ENCODE measurements at regions not wholly inside any gene's neighbourhood (a gene's known extent, or its start where the extent isn't known, plus 50 kb on each side); places are given as distances from the start of the nearest gene placed in this dataset.

DNA sequence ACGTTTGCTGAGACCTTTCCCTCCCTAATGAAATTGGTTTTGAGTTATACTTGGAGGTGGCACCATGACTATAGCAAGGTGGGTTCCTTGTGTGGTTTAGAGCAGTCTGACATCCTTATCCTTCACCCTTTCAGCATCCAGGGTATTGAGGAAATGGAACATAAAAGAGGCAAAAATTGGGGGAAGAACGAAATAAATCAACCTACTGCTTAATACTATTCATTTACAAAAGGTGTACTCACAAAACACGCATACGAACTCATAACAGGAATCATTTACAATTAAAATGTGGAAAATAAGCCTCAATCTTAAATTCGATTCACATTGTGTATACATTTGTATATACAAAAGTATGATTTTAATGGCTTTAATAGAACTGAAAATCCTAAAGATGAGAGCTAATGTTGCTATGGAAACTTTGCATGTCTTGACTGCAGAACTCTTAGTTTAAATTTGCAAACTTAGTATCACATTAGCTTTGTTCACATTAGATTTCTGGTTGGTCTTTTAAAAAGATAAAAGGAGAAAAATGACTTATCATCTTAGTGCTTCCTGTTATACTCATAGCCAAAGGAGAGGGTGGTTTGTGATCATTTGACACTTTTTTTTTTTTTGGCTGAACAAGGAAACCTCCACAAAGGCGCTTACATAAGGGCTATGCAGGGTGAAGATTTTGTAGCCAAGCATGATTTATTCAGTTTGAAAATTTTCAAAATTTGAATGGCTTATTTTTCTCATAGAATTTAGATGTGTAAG is 76.1 kb upstream of the ATXN1 start:
- peak overlapping the region in 1 of 4 donors; percentile 56 for H3K4me3 Mint-ChIP-seq
- H3K9me3 Mint-ChIP-seq = peaks cover 0 to 2% (median 0%) of the 10 kb centered on the region in 3 donors
- no peak overlapping the region for H3K27ac Mint-ChIP-seq
- H3K27me3 Mint-ChIP-seq = peaks cover 2% of the 10 kb centered on the region
- H3K4me1 Mint-ChIP-seq = peaks cover 0 to 12% (median 4%) of the 10 kb centered on the region in 3 donors
- H3K36me3 Mint-ChIP-seq = no peaks in the 10 kb centered on the region

DNA sequence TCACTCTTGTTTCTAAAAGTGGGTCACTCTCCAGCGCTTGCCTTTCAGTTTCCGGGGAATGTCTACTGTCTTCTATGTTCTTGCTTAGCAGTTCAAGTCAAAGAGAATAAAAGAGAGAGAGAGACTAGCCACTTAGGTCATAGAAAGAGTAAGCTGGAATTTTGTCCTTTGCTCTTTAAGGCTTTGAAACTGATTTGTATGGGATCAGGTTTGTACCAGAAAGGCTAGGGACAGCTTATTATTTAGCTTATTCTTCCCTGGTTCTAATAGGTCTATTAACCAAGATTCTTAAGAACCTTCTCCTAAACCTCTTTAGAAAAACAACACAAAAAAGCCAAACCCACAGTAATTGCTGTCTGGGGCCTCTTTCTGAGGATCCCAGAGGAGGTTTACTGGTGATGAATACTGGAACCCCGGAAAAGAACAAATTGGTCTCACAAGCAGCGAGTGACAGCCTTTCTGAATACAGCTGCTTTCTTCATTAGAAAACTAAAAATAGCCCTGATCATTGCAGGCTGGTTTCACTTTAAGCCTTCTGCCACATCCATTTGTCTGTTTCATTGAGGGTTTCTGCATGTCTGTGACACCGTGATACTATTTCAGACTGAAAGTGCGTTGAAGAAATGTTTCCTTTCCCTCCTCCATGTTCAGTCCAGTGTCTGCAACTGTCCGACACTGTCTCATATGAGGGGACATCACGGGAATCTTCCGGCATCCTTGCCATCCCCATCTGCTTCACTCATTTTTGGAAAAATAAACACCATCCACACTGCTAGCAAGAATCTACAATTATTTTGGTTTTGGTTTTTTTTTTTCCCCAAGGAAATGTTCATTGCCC is 75.1 kb upstream of the ATXN1 start:
- Mint-ChIP-seq H3K27me3 (peaks cover 2% of the 10 kb centered on the region), H3K4me1 (peaks cover 0 to 12% (median 2%) of the 10 kb centered on the region in 3 donors), H3K27ac (no peak overlapping the region), H3K4me3 (peak overlapping the region in 1 of 4 donors; percentile 56), H3K9me3 (peaks cover 0 to 2% (median 0%) of the 10 kb centered on the region in 3 donors), H3K36me3 (no peaks in the 10 kb centered on the region)

DNA sequence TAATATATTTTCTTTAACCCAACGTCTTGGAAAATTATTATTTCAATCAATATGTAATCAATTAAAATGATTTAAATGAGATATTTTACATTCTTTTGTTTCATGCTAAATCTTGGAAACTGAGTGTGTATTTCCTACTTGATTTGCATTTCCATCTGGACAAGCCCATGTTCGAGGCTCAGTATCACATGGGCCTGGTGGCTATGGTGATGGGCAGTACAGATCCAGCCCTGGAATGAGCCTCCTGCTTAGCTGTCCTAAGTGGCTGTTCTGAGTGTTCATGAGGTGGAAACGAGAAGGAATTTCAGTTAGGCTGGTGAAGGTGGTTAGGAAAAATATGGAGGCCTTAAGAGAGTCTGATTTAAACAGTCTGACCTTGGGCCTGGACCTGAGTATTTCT is 73.0 kb upstream of the ATXN1 start:
- peaks cover 0 to 2% (median 0%) of the 10 kb centered on the region in 3 donors for H3K9me3 Mint-ChIP-seq
- H3K27me3 Mint-ChIP-seq = peaks cover 2% of the 10 kb centered on the region
- H3K27ac Mint-ChIP-seq = no peak overlapping the region
- H3K36me3 Mint-ChIP-seq = no peaks in the 10 kb centered on the region
- no peak overlapping the region for H3K4me3 Mint-ChIP-seq
- H3K4me1 Mint-ChIP-seq = peaks cover 0 to 10% (median 0%) of the 10 kb centered on the region in 3 donors

DNA sequence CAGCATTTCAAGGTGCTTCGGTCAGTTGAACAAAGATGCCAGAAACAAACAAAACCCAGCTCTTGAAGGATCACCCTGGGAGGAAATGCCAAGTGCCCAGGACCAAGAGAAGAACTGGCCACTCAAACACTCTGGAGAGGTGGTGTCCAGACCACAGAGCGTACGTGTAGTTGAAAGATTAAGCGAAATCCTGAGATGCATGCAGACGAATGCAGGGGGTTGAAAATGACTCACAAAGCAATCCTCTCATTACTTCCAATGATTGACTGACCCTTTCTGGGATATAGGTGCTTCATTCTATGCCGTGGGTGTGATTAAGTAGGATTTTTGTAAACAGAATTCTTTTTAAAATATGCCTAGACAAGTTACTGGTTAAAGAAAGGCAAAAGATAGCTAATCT is 71.5 kb upstream of the ATXN1 start:
- Mint-ChIP-seq H3K27me3 (peaks cover 2% of the 10 kb centered on the region), H3K4me1 (peaks cover 0 to 10% (median 0%) of the 10 kb centered on the region in 3 donors), H3K27ac (no peak overlapping the region), H3K4me3 (no peak overlapping the region), H3K9me3 (no peaks in the 10 kb centered on the region), H3K36me3 (no peaks in the 10 kb centered on the region)

DNA sequence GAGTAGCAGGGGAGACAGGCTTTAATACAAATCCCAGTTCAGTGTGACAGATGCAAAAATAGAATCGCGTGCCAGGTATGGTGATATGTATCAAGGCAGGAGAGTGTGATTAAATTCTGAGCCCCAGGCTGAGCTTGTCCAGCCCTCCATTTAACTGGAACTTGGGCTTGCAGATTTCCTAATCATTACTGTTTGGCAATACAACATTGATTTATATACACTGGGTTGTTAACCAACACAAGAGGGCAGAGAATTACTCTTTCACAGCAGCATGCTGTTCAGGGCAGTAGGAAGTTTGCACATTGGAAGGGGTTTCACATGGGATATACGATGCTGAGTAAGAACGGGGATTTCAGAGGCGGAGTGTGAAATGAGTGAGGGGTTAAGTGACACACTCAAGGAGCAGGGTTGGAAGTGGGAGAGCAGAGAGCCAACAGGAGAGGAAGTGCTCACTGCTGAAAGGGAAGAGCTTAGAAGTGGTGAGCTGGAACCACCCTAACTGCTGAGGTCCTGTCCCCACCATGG is 70.8 kb upstream of the ATXN1 start:
- Mint-ChIP-seq H3K27me3 (peaks cover 2% of the 10 kb centered on the region), H3K27ac (no peak overlapping the region), H3K4me3 (no peak overlapping the region), H3K4me1 (peaks cover 0 to 10% (median 0%) of the 10 kb centered on the region in 3 donors), H3K9me3 (no peaks in the 10 kb centered on the region), H3K36me3 (no peaks in the 10 kb centered on the region)

DNA sequence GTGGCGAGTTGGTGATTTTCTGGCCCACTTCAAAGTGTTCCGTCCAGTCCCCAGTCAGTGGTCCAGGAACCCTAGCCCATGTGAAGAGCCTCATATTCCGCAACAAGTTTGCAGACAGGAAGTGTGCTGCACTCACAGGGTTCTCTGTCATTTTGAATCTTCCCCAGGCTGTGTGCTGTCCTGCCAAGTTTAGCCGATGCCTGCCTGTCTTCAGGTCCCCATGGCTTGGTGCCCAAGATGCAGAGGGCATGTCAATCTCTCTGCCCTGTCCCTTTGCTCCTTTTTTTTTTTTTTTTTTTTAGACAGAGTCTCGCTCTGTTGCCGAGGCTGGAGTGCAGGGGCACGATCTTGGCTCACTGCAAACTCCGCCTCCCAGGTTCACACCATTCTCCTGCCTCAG is 69.9 kb upstream of the ATXN1 start:
- Mint-ChIP-seq H3K4me1 (peaks cover 0 to 3% (median 0%) of the 10 kb centered on the region in 3 donors), H3K36me3 (no peaks in the 10 kb centered on the region), H3K27me3 (peaks cover 2% of the 10 kb centered on the region), H3K27ac (no peak overlapping the region), H3K9me3 (no peaks in the 10 kb centered on the region), H3K4me3 (no peak overlapping the region)

DNA sequence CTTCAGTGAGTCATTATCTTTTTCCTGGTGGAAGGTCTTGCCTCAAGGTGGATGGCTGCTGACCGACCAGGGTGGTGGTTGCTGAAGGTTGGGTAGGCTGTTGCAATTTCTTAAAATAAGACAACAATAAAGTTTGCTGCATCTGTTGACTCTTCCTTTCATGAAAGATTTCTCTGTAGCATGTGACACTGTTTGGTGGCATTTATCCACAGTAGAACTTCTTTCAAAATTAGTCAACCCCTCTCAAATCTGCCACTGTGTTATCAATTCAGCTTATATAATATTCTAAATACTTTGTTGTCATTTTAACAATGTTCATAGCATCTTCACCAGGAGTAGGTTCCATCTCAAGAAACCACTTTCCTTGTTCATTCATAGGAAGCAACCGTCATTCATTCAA is 66.8 kb upstream of the ATXN1 start:
- Mint-ChIP-seq H3K4me3 (no peak overlapping the region), H3K27ac (no peak overlapping the region), H3K36me3 (no peaks in the 10 kb centered on the region), H3K27me3 (no peaks in the 10 kb centered on the region), H3K9me3 (no peaks in the 10 kb centered on the region), H3K4me1 (peaks cover 6 to 11% (median 7%) of the 10 kb centered on the region in 3 donors)

DNA sequence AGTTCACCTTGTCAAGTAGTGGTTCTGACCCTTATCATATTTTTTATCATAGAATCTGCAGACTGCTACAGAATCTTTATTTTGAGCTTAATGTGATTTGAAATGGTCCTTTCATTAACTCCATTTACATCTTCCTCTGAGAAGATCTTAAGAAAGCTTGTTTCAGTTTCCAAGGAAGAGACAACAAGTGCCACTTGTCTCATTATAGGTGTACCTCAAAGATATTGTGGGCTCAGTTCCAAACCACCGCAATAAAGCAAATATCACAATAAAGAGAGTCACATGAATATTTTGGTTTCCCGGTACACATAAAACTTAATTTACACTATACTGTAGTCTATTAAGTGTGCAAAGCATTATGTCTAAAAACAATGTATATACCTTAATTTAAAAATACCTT is 66.4 kb upstream of the ATXN1 start:
- H3K36me3 Mint-ChIP-seq = no peaks in the 10 kb centered on the region

DNA sequence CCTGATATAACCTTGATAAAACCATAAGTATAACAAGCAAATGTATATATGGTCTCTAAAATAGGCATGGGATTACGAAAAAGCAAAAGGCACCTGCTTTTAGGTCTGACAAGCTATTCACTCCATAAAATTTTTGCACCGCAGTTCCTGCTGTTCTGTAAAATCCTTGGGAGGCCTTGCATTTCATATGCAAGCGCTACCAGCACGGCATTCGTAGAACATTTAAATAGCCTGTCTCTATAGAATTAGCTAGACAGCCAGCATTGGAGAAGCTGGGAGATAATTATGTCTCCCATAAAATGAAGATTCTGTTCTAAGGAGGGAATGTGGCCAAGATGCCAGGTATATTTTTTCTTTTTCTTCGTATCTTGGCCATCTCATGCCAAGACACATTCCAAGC is 64.5 kb upstream of the ATXN1 start:
- Mint-ChIP-seq H3K27ac (no peak overlapping the region), H3K4me3 (no peak overlapping the region), H3K9me3 (no peaks in the 10 kb centered on the region), H3K27me3 (peaks cover under 1% of the 10 kb centered on the region), H3K4me1 (peaks cover 6 to 11% (median 7%) of the 10 kb centered on the region in 3 donors), H3K36me3 (no peaks in the 10 kb centered on the region)

More for the DNA sequence above, 66.4 kb upstream of the ATXN1 start:
- no peak overlapping the region for H3K4me3 Mint-ChIP-seq
- H3K4me1 Mint-ChIP-seq = peaks cover 6 to 11% (median 7%) of the 10 kb centered on the region in 3 donors
- no peaks in the 10 kb centered on the region for H3K27me3 Mint-ChIP-seq
- H3K9me3 Mint-ChIP-seq = no peaks in the 10 kb centered on the region
- no peak overlapping the region for H3K27ac Mint-ChIP-seq

DNA sequence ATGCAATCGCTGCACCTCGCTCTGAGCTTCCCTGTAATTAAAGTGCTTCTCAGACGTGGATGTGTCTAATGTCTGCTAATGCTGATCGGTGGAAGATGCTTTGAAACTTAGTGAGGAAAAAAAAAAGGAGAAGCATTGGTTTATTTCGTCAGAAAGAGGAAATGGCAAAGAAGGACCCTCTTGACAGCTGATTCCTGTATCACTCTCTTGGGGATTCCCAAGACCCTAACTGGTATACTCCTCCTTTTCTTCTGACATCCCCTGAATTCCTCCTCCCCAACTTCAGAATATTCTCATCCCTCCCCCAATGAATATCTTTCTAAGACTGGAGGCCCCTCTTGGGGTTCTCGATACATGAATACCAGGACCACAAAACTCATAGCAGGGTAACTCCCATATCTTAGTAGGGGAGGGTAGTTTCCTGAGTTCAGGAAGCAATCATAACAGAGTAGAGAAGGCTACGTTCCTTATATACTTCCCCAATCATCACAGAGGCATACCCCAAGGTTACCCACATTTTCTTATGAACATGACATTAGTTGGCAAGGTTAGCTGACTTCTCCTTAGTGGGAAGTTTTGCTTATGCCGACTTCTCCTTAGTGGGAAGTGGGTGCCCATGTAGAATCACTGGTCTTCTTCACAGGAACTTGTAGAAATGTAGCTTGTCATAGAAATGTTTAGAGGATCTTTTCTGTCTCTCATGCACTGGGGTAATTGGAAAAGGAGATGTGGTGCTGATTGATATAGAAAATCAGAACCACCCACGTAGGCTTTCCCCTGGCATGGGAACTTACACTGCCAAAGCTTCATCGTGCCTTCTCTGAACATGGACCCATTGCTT is 63.8 kb upstream of the ATXN1 start:
- H3K9me3 Mint-ChIP-seq = no peaks in the 10 kb centered on the region
- H3K27me3 Mint-ChIP-seq = peaks cover 3% of the 10 kb centered on the region
- H3K36me3 Mint-ChIP-seq = no peaks in the 10 kb centered on the region
- no peak overlapping the region for H3K27ac Mint-ChIP-seq
- peaks cover 6 to 11% (median 7%) of the 10 kb centered on the region in 3 donors for H3K4me1 Mint-ChIP-seq
- H3K4me3 Mint-ChIP-seq = peak overlapping the region in 1 of 4 donors; percentile 4

DNA sequence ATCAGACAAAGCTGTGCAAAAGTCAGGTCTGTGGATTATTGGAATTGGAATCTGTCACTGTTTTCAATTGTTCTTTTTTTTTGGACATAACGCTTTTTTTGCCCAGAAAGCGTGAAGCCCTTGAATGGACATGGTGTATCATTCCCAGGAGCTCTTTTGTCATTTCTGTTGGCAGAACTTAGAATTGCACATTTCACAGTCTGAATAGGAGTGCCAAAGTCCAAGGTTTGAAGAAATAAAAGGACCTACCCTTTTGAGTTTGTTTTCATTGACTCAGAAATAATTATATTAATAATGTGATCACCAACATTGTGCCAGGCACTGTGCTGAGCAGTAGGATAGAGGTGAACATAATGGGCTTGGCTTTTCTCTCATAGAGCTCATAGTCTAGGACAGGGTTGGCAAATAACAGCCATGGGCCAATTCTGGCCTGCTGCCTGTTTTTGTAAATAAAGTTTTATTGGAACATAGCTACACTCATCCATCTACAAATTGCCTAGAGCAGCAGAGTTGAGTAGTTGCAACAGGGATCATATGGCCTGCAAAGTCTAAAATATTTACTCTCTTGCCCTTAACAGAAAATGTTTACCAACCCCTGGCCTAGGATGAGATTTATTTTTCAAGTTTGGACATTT is 62.6 kb upstream of the ATXN1 start:
- H3K9me3 Mint-ChIP-seq = no peaks in the 10 kb centered on the region
- H3K4me3 Mint-ChIP-seq = no peak overlapping the region
- no peaks in the 10 kb centered on the region for H3K36me3 Mint-ChIP-seq
- no peak overlapping the region for H3K27ac Mint-ChIP-seq
- H3K27me3 Mint-ChIP-seq = peaks cover 6% of the 10 kb centered on the region
- peaks cover 6 to 11% (median 7%) of the 10 kb centered on the region in 3 donors for H3K4me1 Mint-ChIP-seq

DNA sequence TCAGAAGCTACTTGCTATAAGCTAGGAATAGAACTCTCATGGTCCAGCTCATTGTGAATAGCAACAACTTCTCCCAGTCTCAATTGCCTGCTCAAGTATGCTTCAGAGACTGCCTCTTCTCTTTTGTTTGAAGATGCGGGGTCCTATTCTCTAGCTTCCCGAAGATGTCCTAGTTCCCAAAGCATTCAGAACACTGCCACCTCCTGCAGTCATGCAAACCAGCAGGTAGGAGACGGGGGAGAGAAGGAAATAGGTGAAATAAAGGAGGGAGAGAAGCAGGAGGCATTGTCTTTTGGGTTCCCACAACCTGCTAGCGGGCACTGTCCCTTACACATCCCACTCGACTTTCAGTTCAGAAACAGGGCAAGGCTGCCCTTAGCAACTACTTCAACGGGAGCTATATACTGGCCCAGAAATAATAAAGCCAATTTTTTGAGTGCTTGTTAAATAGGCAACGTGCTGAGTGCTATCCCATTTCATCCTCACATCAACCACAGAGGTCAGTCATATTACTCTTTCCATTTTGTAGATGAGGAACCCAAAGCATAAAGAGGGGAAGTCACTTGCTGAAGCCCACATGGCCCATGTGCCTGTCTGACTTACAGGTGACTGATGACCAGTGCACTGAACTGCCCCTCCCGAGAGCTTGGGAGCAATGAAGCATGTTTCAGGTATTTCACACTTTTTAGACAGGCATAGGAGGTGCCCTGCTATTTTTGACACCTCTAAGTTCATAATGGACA is 61.9 kb upstream of the ATXN1 start:
- Mint-ChIP-seq H3K27ac (no peak overlapping the region), H3K27me3 (peaks cover 6% of the 10 kb centered on the region), H3K36me3 (no peaks in the 10 kb centered on the region), H3K4me1 (peaks cover 6 to 11% (median 7%) of the 10 kb centered on the region in 3 donors), H3K9me3 (no peaks in the 10 kb centered on the region), H3K4me3 (no peak overlapping the region)

DNA sequence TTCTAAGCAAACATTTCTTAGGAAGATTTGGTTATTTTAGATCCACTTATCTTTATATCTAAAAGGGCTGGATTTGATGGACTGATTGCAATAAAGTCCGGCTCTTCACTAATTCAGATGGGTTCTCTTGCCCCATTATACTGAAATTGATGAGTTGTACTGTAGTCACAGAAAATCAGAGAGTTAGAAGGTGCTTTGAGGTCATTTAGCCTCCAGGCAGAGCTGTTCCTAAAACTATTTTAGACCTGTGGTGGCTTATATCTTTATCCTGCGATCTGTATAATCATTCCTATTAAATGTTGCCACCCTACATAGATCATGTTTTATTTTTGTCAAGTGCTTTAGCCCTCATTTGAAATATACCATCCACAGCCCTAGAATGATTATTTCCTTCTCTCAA is 61.3 kb upstream of the ATXN1 start:
- Mint-ChIP-seq H3K27me3 (peaks cover 6% of the 10 kb centered on the region), H3K4me1 (peaks cover 6 to 11% (median 7%) of the 10 kb centered on the region in 3 donors), H3K27ac (no peak overlapping the region), H3K4me3 (no peak overlapping the region), H3K36me3 (no peaks in the 10 kb centered on the region), H3K9me3 (no peaks in the 10 kb centered on the region)

DNA sequence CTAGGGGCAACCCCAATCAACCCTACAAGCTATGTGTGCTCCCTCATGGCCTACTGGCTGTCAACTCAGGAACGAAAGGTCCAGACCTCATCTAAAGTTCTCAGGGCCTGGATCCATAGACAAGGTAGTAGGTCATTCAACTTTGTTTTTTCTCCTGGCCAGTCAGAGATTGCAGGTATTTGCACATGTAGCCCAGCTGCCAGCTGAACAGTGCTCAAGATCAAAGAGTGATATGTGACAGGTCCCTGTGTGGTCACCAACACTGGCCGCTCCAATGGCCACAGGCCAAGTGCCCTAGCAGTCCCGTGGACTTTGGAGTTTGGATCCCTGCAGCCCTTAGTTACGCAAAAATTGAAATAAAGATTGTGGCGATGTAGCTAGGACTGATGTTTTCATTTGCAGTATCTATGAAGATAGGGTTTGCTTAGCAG is 60.6 kb upstream of the ATXN1 start:
- no peak overlapping the region for H3K4me3 Mint-ChIP-seq
- peaks cover 6 to 11% (median 7%) of the 10 kb centered on the region in 3 donors for H3K4me1 Mint-ChIP-seq
- peaks cover 7% of the 10 kb centered on the region for H3K27me3 Mint-ChIP-seq
- no peak overlapping the region for H3K27ac Mint-ChIP-seq
- no peaks in the 10 kb centered on the region for H3K36me3 Mint-ChIP-seq
- H3K9me3 Mint-ChIP-seq = no peaks in the 10 kb centered on the region

Data from IgD-negative memory B cell (primary cell).